GM19239 (cell line): ENCODE measurements at regions not wholly inside any gene's neighbourhood (a gene's known extent, or its start where the extent isn't known, plus 50 kb on each side); places are given as distances from the start of the nearest gene placed in this dataset.
"Not testable (repeated sequence)": the region's sequence is repeated elsewhere in the genome, so short reads cannot be mapped to it uniquely, and the experiment has no call there.

ENCODE experiments used
- DNase-seq: peaks from one replicate; pipeline ENCODE4 v3.0.0; 2011; ENCODE audit warnings: low spot score; ENCODE audit not compliant: insufficient read length
- FAIRE-seq: peaks from 2 replicates; lab custom pipeline; 2011; peaks lifted over from hg19 to GRCh38; lab: Jason Lieb, UNC

DNA sequence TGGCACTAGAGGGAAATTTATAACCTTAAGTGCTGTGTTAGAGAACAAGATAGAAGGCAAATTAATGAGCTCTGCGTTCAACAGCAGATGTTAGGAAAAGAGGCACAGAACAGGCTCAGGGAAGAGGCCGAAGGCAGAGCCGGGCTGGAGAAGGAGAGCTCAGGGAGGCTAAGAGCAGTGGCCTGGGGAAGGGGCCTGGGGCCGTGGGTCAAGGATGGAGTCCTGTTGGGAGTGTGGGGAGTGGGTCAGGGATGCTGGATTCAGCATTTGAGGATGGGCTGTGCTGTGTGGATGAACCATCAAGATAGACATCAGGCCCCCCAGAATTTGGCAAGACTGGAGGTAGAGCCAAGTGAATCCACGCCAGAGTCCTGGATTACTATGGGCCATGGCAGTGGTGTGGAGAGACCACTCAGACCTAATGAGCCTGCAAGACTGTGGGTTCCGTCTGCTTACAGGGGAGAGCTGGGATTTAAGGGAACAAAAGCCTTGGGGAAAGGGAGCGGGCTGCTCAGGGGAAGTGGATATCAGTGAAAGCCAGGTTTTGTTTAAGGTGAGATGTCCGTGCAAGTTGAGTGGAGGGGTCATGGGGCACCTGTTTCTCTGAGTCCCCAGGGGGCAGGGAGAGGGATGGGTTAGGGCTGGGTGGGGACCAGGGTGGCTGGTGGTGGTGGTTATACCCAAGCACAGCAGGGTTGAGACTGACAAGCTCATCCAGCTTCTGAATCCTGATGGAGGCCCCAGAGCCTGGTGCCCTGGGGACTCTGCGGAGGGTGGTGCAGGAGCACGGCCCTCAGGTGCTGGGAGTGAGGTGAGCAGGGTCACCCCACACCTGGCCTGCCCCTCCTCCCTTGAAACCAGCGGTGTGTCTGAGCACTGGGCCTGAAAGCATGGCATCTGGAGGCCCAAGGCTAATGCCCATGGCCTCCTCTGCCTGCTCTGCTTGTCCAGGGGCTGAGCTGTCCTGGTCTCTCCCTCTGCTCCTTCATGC is 101.7 kb downstream of the BMS1 start:
- no peak for DNase-seq
- no peak for FAIRE-seq

DNA sequence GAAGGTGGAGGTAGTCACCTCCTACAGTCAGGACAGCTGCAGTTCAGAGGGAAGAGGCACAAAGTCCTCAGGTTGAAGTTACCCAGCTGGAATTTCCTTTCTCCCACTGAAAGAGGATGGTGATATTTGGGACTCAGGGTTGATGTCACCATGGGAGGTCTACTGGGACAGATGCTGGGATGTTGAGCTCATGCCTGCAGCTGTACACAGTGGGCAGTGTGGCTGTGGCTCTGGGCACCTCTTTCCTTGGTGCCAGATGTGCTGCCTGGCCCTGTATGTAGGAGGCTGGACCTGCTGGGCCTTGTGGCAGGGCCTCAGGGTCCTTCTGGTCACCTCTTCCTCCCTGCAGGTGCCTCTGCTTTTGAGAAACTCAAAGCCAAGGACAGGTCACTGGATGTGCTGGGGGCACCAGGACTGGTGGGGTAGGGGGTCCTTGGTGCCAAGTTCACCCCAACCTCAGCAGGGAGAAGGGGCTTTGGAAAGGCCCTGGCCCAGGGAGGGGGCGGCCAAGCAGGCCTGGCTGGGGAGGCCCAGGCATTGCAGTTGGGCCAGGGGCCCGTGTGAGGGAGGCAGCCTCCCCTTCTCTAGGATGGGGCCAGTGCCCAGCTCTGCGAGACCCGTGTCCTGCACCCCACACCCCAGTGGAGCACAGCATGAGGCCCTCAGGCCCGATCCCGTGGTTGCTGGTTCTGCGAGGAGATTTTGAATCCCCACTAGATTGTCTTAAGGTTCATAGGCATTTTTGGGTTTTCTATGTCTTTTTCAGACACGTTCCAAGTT is 103.1 kb downstream of the BMS1 start:
- no peak for DNase-seq
- FAIRE-seq, result no peak

DNA sequence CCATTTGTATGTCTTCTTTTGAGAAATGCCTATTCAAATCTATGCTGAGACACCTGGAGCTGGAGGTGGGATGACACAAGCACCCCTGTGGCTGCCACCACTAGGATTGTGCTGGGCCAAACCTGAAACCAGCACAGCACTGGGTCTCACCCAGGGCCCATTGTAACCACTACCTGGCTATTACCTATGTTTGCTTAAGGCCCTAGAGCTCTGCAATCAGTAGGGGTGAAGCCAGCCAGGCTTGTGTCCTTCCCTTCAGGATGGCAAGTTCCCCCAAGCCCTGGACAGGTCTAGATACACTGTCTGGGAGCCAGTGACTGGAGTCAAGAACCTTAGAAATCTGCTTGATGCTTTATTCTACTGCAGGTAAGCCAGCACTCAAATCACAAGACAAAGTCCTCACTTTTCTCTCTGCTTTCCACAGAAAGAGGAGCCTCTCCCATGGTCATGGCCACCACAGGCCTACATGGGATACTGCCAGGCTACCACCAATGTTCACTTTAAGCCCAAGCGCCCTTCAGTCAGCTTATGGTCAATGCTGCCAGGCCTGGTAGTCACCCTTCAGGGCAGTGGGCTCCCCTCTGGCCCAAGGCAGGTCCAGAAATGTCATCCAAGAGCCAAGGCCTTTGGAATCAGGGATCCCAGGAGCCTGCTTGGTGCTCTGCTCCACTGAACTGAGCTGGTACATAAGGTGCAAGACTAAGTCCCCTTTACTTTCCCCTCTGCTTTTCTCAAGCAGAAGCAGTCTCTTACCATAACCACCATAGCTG is 105.3 kb downstream of the BMS1 start:
- DNase-seq (no peak), FAIRE-seq (no peak)

DNA sequence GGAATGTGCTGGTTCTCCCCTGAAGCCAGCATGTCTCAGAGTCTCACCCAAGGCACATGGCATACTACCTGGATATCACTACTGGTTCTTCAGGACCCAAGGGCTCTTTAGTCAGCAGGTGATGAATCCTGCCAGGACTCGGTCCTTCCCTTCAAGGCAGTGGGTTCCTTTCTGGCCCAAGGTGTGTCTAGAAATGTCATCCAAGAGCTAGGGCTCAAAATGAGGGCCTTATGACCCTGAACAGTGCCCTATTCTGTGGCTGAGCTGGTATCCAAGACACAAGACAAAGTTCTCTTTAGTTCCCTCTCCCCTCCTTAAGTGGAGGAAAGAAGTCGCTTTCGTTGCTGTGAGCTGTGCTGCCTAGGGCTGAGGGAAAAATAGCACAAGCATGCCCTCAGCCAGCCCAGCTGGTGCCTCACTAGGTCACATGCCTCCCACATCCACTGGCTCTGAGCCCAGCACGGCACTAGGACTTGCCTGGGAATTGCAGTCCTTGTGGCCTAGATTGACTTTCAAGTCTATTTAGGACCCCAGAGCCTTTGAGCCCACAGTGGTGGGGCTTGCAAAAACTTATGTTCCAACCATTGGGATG is 106.0 kb downstream of the BMS1 start:
- FAIRE-seq (no peak), DNase-seq (no peak)

DNA sequence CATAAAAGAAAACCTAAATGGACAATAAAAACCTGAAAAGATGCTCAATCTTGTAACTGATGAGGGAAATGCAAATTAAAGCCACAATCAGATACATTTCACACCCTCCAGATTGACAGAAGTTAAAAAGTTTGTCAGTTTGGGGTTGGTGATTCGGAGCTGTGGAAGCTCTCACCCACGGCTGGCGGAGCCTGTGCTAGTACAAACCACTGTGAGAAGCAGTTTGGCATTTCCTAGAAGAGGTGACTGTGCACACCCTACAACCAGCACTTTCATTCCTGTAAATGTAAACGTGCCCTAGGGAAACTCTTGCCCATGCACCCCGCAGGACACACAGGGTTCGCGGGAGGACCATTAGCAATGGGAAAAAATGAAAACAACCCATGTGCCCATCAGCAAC is 114.1 kb downstream of the BMS1 start:
- FAIRE-seq, result no peak

DNA sequence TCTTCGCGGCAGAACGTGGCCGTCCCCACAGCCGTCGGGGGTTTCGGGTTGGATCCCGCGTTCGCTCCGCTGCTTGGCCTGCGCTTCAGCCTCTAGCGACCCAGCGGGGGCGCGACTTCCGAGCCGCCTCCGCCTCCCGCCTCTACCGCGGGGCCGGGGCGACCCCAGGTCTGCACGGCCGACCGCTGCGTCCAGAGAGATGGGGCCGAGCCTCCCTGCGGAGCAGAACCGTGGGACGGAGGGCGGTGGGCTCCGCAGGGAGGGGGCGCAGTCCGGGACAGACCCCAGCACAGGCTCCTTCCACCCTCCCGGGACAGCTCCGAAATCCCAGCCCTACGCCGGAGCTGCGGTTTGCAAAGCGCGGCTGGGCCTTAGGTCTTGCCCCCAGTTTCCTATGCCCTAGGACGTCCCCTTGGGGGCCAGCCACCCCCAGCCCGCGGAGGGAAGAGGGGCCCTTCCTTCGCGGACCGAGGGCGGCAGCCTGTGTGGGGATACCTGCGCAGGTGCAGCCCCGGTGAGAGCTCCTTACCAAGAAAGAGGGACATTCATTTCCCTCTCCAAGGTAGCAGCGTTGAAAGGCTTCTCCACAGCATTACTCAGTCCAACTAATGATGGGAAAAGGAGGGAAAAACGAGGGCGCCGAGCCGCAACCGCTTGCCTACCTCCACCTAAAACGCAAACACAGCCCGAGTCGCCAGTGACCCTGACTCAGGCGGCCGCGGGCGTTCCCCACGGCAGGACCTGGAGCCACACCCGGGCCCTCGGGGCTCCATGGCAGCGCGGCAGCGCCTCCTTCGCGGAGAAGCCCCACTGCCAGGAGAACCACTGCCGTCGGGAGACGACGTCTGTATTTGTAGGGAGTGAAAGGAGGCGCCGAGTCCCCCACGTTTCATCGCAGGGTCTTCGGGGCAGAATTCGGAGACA is 115.7 kb downstream of the BMS1 start:
- no peak for DNase-seq
- no peak for FAIRE-seq

More for the DNA sequence above, 114.1 kb downstream of the BMS1 start:
- no peak for DNase-seq

DNA sequence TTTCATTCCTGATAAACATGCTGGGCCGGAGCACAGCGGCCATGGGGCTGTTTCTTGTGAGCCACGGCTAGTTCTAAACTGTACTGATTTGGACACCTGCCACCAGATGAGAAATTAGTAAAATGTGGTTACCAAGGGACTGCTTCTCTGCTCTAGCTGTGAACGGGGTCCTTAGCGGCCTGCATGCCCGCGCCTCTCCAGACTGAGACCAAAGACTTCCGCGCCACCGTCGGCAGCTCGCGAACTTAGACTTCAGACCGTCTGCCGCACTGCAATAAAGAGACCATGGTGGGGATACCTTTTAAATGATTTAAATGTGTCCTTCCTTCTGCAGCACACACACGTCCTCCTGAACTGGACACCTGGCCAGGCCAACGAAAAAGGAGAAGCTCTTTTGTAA is 116.4 kb downstream of the BMS1 start:
- DNase-seq, result no peak

DNA sequence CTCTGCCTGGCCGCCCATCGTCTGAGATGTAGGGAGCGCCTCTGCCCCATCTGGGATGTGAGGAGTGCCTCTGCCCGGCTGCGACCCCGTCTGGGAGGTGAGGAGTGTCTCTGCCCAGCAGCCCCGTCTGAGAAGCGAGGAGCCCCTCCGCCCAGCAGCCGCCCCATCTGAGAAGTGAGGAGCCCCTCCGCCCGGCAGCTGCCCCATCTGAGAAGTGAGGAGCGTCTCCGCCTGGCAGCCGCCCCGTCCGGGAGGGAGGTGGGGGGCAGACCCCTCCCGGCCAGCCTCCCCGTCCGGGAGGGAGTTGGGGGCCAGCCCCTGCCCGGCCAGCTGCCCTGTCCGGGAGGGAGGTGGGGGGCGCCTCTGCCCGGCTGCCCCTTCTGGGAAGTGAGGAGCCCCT is 117.8 kb downstream of the BMS1 start:
- DNase-seq, FAIRE-seq: not testable (repeated sequence)

More for the DNA sequence above, 116.4 kb downstream of the BMS1 start:
- FAIRE-seq, result no peak

DNA sequence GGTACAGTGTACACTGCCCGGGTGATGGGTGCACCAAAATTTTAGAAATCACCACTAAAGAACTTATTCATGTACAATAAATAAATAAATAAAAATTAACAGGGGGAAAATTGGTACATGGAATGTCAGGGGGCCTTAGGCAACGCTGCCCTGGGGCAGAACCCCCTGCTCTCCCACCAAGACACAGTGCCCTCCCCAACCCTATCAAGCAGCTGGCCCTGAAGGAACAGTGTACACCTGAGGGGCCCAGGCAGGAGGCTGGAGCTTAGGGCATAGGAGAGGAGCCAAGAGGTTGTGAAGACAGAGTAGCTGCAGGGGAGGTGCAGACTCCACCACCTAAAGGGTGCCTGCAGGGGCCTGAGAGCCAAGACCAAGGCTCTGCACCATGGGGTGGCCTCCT is 128.8 kb downstream of the BMS1 start:
- FAIRE-seq, result no peak
- no peak for DNase-seq

DNA sequence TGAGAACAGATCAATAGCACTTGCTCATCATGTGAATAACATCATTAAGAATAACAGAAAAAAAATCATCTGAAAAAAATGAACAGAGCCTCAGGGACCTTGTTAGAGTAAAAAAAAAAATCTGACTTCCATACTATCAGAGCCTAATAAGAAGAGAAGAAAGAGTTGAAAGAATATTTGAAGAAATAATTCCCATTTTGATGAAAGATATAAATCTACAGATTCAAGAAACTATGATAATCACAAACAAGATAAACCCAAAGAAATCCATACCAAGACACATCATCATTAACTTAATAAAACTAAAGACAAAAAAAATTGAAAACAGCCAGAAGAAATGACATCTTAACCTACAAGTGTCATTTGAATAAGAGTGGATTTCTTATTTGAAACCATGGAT is 134.4 kb downstream of the BMS1 start:
- FAIRE-seq (no peak), DNase-seq (no peak)

DNA sequence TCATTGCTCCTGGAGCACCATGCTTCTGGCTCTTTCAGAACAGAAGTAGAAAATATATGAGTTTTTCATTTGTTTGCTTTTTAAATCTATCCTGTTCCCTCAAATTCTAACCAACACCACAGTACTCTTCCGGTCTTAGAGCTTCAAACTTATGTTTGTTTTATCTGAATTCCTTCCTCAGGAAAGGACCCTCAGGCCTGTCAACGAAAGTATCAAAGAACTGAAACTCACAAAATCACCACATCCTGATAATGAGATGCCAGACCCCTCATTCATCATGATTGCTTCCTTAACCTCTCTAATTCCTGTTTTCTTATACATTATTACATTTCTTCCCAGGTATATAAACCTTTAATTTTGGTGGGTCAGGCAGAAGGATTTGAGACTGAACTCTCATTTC is 135.2 kb downstream of the BMS1 start:
- FAIRE-seq (no peak), DNase-seq (no peak)

DNA sequence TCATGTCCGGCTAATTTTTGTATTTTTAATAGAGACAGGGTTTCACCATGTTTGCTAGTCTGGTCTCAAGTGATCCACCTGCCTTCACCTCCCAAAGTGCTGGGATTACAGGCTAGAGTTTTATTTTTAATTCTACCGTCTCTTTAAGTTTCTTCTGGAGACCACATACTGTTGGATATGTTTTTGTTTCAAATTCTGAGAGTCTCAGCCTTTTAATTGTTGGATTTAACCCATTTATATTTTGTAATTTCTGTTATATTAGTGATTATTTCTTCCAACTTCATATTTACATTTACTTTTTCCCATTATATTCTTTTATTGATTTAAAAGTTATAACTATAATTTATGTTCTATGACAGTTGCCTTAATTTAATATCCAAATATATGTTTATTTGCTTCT is 139.4 kb downstream of the BMS1 start:
- no peak for FAIRE-seq
- DNase-seq, result no peak

DNA sequence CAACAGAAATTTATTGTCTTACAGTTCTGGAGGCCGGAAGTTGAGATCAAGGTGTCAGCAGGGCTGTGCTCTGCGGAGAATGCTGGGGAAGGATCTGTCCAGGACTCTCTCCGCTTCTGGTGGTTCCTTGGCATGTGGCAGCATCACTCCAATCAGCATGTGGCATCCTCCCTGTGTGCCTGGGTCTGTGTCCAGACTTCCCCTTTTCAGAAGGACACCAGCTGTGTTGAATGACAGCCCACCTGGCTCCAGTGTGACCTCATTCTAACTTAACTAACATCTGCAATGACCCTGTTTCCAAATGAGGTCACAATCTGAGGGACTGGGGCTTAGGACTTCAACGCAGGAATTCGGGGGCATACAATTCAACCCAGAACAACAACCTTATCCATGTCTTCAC is 141.9 kb downstream of the BMS1 start:
- DNase-seq (no peak), FAIRE-seq (no peak)

DNA sequence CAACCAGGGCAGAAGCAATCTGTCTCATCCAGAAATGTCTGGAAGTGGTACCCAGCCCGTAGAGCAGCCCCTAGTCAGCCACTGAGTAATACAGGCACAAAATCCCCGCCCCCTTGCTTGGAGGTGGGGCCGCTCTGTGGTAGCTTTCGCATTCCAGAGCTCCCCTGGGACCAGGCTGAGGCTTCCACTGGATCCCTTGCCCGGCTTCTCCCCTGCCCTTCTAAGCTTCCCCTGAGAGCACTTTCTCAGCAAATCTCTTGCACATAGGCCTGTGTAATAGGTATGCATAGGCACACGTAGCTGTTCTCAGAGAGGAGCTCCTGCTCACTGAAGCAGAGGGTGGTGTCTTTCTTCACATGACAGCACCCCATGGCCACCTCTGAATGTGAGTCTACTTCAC is 144.2 kb downstream of the BMS1 start:
- no peak for DNase-seq

DNA sequence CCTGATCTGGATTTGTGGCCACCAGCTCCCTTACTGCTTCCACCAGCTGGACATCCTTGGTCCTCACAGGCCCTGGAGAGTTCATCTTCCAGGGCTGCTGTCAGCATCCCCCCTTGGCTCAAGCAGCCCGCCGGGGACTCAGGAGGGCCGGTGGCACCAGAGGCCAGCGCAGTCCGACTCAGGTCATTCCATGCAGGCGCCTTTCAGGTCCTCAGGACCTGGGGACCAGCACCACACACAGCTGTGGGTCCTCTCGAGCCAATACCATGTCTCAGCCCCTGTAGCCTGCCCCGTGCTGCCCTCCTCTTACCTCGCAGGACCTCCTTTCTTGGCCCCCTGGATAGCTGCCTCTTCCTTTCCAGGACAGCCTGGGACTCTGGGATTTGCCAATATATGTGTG is 145.5 kb downstream of the BMS1 start:
- FAIRE-seq (no peak), DNase-seq (no peak)

More for the DNA sequence above, 144.2 kb downstream of the BMS1 start:
- no peak for FAIRE-seq

DNA sequence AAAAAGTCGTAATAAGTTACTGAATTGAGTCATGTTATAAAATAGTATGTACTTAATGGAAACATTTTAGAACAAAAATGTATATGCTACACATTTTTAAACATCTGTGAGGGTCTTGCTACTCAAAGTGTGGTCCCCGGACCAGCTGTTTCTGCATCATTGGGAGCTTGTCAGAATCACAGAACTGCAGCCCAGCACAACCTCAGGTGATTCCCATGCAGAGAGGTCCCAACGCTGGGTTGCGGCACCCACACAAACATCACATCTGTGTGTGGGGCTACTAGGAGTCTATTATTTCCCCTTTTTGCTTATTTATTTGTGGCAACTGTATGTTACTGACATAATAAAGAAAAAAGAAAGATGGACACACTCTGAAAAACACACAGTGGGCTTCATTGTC is 146.6 kb downstream of the BMS1 start:
- FAIRE-seq (no peak), DNase-seq (no peak)

DNA sequence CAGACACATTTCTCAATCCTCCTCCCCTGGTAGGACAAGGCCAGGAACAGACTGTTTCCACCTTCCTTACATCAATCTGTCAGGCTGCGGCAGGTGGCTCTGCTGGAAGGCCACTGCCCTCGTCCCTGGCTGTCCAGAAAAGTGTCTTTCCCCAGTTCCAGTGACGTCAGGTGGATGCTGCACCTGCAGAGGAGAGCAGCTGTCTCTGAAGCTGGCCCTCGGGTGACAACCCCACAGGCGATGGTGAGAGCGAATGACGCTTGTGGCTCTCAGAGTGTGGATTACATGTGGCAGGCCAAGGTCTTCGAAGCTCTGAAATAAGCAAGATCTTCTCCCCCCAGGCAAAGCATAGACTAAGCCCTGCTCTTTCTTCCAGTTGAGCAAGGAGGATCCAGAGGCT is 146.9 kb upstream of the RET start:
- FAIRE-seq (no peak), DNase-seq (no peak)

DNA sequence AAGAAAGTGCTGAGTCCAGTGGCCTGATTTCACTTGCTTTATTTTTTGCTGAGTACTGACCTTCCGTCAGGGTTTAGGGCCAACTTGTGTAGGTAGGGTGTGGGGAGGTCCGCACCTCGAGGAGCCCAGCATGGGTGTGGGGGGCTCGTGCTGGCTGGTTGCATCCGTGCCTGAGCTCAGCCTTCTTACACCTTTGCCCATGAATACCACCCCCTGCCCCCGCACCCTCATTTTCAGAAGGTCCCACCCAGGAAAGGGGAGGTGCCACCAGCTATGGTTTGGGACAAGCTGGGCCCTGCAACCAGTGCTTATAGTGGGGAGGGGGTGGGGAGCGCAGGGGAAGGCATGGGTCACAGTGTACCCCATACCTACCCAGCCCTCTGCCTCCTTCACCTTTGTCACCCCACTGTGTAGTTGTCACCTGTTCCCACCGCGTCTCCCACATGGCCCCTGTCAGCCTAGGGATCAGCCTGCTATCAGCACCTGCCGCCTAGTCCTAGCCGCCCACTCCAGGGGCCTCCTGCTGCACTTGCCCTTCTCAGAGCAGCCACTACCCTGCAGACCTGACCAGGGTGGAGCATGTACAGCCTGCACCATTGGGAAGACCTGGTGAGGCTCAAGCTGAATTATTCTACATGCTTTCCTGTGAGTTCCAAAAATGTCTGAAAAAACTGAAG is 146.2 kb upstream of the RET start:
- DNase-seq (no peak), FAIRE-seq (no peak)

DNA sequence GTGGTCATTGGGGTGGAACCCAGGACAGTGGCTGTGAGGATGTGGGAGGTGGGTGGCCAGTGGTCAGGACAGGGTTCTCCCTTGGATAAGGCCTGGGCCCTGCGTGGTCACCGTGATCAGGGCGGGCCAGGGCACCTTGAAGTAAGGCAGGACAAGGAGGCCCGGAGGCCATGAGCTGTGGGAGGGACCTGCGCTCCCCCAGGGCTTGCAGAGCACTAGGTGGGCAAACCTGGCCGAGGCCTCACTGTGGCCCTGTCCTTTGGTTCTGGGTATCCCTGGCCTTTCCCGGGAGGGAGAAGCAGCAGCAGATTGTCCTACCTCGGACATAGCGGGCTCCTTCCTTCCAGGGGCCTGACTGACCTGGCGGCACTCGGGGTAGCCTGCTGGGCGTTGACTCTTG is 144.8 kb upstream of the RET start:
- FAIRE-seq, result no peak
- DNase-seq, result no peak
